H4 (cell line): ENCODE measurements at regions not wholly inside any gene's neighbourhood (a gene's known extent, or its start where the extent isn't known, plus 50 kb on each side); places are given as distances from the start of the nearest gene placed in this dataset.
"Not testable (repeated sequence)": the region's sequence is repeated elsewhere in the genome, so short reads cannot be mapped to it uniquely, and the experiment has no call there.

Source experiments
- DNase-seq: peaks from one replicate; pipeline ENCODE4 v3.0.0-alpha.2; 2015; ENCODE audit warnings: low spot score

DNA sequence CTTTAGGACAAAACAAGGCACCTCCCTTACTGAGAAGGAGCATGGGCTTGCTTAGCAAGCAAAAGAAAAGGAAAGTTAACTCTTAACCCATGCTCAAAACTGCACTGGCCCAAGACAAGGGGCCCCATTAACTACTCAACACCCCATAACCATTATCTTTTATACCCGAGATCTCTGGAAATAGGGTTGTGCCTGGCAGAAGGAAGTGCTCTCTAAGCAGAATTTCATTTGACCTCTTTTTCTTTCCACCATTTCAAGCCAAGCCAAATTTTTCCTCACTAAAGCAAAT is 167.2 kb downstream of the RASEF start:
- no peak for DNase-seq

DNA sequence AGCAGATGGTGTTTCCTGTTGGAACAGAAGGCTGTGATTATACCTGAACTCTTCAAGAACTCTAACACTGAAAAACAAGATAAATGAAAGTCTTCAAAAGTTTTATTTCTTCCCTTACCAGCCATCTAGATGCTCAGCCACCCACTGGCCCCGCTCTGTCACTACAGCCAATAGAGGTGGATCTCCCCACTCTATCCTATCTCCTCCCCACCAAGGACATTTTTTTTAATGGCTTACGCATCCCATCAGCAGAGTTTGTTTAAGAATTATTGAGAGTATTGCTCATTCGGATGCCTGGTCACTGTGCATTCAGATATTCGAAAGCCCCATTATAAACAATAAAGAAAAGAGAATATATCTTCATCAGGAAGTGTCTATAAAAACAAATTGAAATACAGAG is 159.4 kb downstream of the RASEF start:
- DNase-seq, result no peak

DNA sequence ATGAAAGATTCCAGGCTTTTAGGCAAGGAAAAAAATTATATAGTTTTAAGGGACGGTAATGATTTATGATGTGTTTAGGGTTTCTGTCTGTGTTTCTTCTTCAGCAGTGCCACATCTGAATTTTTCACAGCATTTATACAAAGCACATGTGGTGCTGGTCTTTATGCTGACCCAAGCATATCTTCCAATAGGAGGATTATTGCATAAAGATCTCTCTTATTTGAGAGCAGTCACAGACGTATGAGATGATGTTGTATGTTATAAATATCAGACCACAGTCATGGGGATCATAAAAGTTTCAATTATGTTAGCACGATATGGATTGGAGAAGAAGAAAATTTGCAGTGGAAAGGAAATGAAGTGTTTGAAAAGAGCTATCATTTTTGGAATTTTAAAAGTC is 150.9 kb downstream of the RASEF start:
- no peak for DNase-seq

DNA sequence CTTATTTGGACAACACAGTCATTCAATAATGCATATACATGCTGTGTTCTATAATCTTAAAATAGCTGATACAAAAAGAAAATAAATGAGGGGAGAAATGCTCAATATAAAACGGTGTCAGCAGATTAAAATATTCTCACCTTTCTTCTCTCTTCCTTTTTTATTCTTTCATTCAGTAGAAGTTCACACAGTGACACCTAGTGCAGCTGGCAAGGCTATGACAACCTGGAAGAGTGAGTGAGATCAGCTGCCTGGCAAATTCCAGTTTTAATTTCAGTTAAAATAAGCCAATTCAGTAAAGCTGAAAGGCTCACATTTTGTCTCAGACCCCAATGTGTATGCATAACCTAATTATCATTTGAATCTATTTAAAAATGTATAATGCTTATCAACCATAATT is 150.3 kb downstream of the RASEF start:
- no peak for DNase-seq

DNA sequence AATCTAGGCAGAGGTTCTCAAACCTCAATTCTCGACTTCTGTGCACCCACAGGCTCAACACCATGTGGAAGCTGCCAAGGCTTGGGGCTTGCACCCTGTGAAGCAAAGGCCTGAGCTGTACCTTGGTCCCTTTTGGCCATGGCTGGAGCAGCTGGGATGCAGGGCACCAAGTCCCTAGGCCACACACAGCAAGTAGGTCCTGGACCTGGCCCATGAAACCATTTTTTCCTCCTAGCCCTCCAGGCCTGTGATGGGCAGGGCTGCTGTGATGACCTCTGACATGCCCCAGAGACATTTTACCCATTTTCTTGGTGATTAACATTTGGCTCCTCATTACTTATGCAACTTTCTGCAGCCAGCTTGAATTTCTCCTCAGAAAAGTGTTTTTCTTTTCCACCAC is 146.7 kb downstream of the RASEF start:
- DNase-seq, result not testable (repeated sequence)

DNA sequence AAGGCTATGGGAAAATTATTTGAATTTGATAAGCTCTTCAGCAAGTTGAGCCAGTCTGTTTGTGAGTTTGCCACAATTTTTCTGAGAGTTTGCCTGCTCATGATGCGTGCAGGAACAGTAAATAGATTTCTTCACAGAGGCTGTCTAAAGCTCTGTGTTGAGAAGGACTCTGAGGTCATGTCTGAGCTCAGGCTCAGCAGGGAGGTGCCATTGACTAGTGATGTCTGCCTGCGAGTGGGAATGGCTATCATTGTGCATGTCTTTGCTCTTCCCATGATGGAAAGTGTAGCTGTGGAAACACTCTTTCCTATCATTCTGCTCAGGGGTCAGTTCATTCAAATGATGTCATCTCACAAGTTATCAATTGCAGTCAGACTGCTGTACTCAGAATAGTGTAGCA is 142.8 kb downstream of the RASEF start:
- DNase-seq, result no peak

DNA sequence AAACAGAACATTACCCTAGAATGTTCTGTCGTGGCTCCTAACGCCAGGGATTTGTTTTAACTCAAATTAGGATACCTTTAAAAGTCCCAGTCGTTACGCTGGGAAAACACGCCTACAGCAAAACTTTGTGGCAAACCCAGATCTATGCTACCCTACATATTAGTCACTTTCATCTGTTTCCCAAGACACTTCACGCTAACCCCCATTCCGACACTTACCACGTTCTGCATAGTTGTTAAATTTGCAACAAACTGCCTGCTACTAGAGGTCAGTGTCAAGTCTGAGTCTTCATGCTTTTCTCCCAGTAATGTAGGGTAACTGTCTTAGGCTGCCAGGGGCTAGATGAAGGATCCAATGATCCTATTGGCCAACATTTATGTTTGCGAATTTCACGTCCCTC is 140.3 kb downstream of the RASEF start:
- no peak for DNase-seq

DNA sequence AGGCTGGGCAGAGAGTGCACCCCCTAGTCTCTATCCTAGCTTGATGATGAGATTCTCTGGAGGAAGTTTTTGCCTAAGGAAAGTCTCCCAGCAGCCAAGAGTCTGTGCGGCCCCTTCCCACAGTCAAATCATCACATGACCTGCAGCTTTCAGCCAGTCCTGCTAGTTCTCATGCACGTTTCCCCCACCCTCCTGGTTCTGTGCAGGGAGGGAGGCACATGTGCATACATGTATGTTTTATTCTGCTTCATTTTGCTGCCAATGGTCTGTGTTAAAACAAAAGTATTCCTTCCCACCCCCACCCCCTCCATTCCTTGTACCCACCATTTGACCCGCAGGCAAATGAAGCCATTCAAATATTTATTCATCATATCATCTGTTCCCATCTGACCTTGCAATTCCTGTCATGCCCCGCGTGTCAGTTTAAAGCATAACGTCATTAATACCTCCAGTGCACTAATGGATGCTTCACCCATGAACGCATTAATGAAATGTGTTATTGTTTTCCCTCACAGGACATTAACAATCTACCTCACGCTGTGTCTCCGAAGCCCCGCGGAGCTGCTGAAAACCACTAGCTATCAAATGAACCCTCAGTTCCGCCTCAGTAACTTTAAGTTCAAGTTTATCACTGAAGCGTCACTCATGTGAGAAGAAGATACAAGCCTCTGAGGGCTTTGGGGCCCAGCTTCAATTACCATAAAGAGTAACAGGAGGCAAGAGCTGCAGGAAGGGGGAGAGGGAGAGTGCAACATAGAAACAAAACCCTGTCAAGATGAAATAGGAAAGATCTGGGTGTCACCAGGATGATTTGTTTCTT is 139.6 kb downstream of the RASEF start:
- no peak for DNase-seq

DNA sequence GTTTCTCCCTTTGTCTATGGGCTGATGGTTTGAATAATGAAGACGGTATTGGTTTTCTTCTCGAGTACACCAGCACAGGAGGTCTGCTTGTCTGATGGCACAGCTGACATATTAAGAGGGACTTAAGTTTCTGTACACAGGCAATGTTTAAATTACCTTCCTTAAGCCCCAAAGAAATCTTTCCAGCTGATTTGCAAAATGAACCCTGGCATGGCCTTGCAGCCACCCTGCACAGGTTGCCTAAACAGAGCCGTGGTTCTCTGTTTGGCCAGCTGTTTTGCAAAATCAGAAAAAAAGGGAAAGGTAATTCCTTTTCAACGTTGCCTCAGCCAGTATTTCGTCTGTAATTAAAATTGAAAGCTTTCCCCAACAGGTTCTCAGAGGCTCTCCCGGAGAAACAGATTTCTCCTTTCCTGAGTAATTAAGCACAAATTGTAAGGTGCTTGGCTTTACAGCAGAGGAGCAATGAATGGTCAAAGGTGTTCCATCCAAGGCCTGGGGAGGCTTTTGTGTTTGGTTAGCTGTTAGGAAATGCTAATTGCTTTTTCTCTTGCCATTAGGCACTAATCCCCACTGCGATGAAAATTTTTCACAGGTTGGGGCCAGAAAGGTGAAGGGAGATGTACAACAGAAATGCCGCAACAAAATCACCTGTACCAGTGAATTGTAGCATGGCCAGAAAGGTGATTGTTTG is 138.9 kb downstream of the RASEF start:
- no peak for DNase-seq
